Peyer's patch (tissue), 4 donors: ENCODE measurements at regions not wholly inside any gene's neighbourhood (a gene's known extent, or its start where the extent isn't known, plus 50 kb on each side); places are given as distances from the start of the nearest gene placed in this dataset.
"Not testable (repeated sequence)": the region's sequence is repeated elsewhere in the genome, so short reads cannot be mapped to it uniquely, and the experiment has no call there.

Source experiments
- DNase-seq, 3 donors: peaks; one replicate each; pipeline ENCODE4 v3.0.0-alpha.2; 2017 to 2019
- H3K27ac ChIP-seq, 4 donors: fragments of 200-600 bp; sonication (generic); one replicate each; pipeline ENCODE4 v1.5.1; 2016 to 2019
- H3K27me3 ChIP-seq, 2 donors: fragments of 200-600 bp; sonication (generic); one replicate each; pipeline ENCODE4 v1.5.1; 2019
- H3K36me3 ChIP-seq, 3 donors: fragments of 200-600 bp; sonication (generic); one replicate each; pipeline ENCODE4 v1.5.1; 2016 to 2019
- H3K4me1 ChIP-seq, 4 donors: fragments of 200-600 bp; sonication (generic); one replicate each; pipeline ENCODE4 v1.5.1; 2016 to 2019
- H3K4me3 ChIP-seq, 4 donors: fragments of 200-600 bp; sonication (generic); 1 replicate in 3 of 4; 2 replicates in 1 of 4; pipeline ENCODE4 v1.5.1; 2016 to 2019; ENCODE audit warnings: mild to moderate bottlenecking in 1 of 4
- H3K9me3 ChIP-seq, 4 donors: fragments of 200-600 bp; sonication (generic); one replicate each; pipeline ENCODE4 v1.5.1; 2016 to 2019; ENCODE audit warnings: mild to moderate bottlenecking in 1 of 4
- CTCF ChIP-seq, 6 experiments: fragments of 450-650 bp in 4 of 6; fragments of 200-600 bp in 2 of 6; sonication (generic) in 1 of 6; IDR thresholded peaks; one replicate each; pipeline ENCODE4 v1.5.1; 2017 to 2019; ENCODE audit warnings: antibody characterized with exemption in 6 of 6, mild to moderate bottlenecking in 3 of 6, moderate library complexity in 1 of 6
- POLR2A ChIP-seq, 2 donors: fragments of 450-650 bp; IDR thresholded peaks; one replicate each; pipeline ENCODE4 v1.5.1; 2017; ENCODE audit warnings: antibody characterized with exemption in 2 of 2, mild to moderate bottlenecking in 2 of 2, moderate library complexity in 2 of 2

- Histone ChIP-seq H3K27me3 (no peaks in the 10 kb centered on the region), H3K4me3 (no peak overlapping the region), H3K9me3 (no peaks in the 10 kb centered on the region), H3K27ac (no peak overlapping the region), H3K36me3 (no peaks in the 10 kb centered on the region), H3K4me1 (no peaks in the 10 kb centered on the region)
- TF ChIP-seq POLR2A (IDR thresholded peaks at IDR 0.05) (no peak), CTCF (IDR thresholded peaks at IDR 0.05) (no peak)
- DNase-seq: no peak
These were observed 823.1 kb downstream of the EPHA4 start for GRCh38 chr2:220748875-220749479.

- no peaks in the 10 kb centered on the region for H3K9me3 ChIP-seq
- TF ChIP-seq CTCF (IDR thresholded peaks at IDR 0.05) (no peak), POLR2A (IDR thresholded peaks at IDR 0.05) (no peak)
- DNase-seq: no peak
- H3K4me3 ChIP-seq: no peak overlapping the region
- no peaks in the 10 kb centered on the region for H3K27me3 ChIP-seq
- H3K27ac ChIP-seq: no peak overlapping the region
- H3K36me3 ChIP-seq: no peaks in the 10 kb centered on the region
- H3K4me1 ChIP-seq: no peaks in the 10 kb centered on the region
These were observed 818.6 kb downstream of the EPHA4 start for GRCh38 chr2:220753486-220753885.

- Histone ChIP-seq H3K9me3 (no peaks in the 10 kb centered on the region), H3K27ac (no peak overlapping the region), H3K36me3 (no peaks in the 10 kb centered on the region), H3K4me3 (no peak overlapping the region), H3K4me1 (no peaks in the 10 kb centered on the region), H3K27me3 (no peaks in the 10 kb centered on the region)
- TF ChIP-seq POLR2A (IDR thresholded peaks at IDR 0.05): no peak
- TF ChIP-seq CTCF (IDR thresholded peaks at IDR 0.05): no peak
- no peak for DNase-seq
These were observed 815.5 kb downstream of the EPHA4 start for GRCh38 chr2:220756653-220757052.

- DNase-seq, H3K4me3 ChIP-seq, H3K4me1 ChIP-seq, H3K36me3 ChIP-seq, H3K27ac ChIP-seq, H3K9me3 ChIP-seq, H3K27me3 ChIP-seq: not testable (repeated sequence)
These were observed 813.7 kb downstream of the EPHA4 start for GRCh38 chr2:220758376-220758775.

GRCh38 chr2:220764171-220764570 is 807.9 kb downstream of the EPHA4 start:
- no peaks in the 10 kb centered on the region for H3K4me1 ChIP-seq
- TF ChIP-seq CTCF (IDR thresholded peaks at IDR 0.05): no peak
- TF ChIP-seq POLR2A (IDR thresholded peaks at IDR 0.05): no peak
- no peaks in the 10 kb centered on the region for H3K9me3 ChIP-seq
- H3K4me3 ChIP-seq: no peak overlapping the region
- no peak overlapping the region for H3K27ac ChIP-seq
- H3K36me3 ChIP-seq: no peaks in the 10 kb centered on the region
- no peak for DNase-seq
- no peaks in the 10 kb centered on the region for H3K27me3 ChIP-seq

- no peak for DNase-seq
- H3K27me3 ChIP-seq: no peaks in the 10 kb centered on the region
- H3K9me3 ChIP-seq: no peaks in the 10 kb centered on the region
- TF ChIP-seq CTCF (IDR thresholded peaks at IDR 0.05) (no peak), POLR2A (IDR thresholded peaks at IDR 0.05) (no peak)
- H3K27ac ChIP-seq: no peak overlapping the region
- no peak overlapping the region for H3K4me3 ChIP-seq
- no peaks in the 10 kb centered on the region for H3K4me1 ChIP-seq
- H3K36me3 ChIP-seq: no peaks in the 10 kb centered on the region
These were observed 804.4 kb downstream of the EPHA4 start for GRCh38 chr2:220767591-220768255.
